GM18861 (cell line): ENCODE measurements at regions not wholly inside any gene's neighbourhood (a gene's known extent, or its start where the extent isn't known, plus 50 kb on each side); places are given as distances from the start of the nearest gene placed in this dataset.
A peak's percentile ranks its signal among the peaks of the same experiment; 100 is the strongest.

Experiments used
- ATAC-seq: cut with Tn5 transposase; IDR thresholded peaks from one replicate; pipeline ENCODE4 v1.9.1; 2021; ENCODE audit not compliant: unreplicated experiment

- no peak for ATAC-seq
These were observed 312.6 kb upstream of the LMCD1 start for GRCh38 chr3:8189051-8189450.

- ATAC-seq = no peak
These were observed 310.2 kb upstream of the LMCD1 start for GRCh38 chr3:8191406-8191805.

- ATAC-seq = no peak
These were observed 304.2 kb upstream of the LMCD1 start for GRCh38 chr3:8197384-8197783.

- ATAC-seq = no peak
These were observed 303.0 kb upstream of the LMCD1 start for GRCh38 chr3:8198605-8199004.

GRCh38 chr3:8200996-8201395, 300.6 kb upstream of the LMCD1 start:
- no peak for ATAC-seq

GRCh38 chr3:8201886-8202285, 299.7 kb upstream of the LMCD1 start:
- ATAC-seq = no peak

GRCh38 chr3:8204331-8204730, 297.3 kb upstream of the LMCD1 start:
- ATAC-seq = no peak

- no peak for ATAC-seq
These were observed 296.6 kb upstream of the LMCD1 start for GRCh38 chr3:8204853-8205650.

GRCh38 chr3:8205881-8206280, 295.7 kb upstream of the LMCD1 start:
- no peak for ATAC-seq

GRCh38 chr3:8206971-8207617, 294.5 kb upstream of the LMCD1 start:
- no peak for ATAC-seq

GRCh38 chr3:8210882-8211341, 290.7 kb upstream of the LMCD1 start:
- ATAC-seq = no peak

- no peak for ATAC-seq
These were observed 288.8 kb upstream of the LMCD1 start for GRCh38 chr3:8212794-8213193.

- ATAC-seq = no peak
These were observed 288.3 kb upstream of the LMCD1 start for GRCh38 chr3:8213286-8213685.

GRCh38 chr3:8215821-8216220, 285.8 kb upstream of the LMCD1 start:
- ATAC-seq = no peak

GRCh38 chr3:8218353-8218940, 283.2 kb upstream of the LMCD1 start:
- ATAC-seq = no peak

GRCh38 chr3:8220291-8220690, 281.3 kb upstream of the LMCD1 start:
- no peak for ATAC-seq

GRCh38 chr3:8223766-8224165, 277.9 kb upstream of the LMCD1 start:
- ATAC-seq = no peak

- ATAC-seq = no peak
These were observed 276.7 kb upstream of the LMCD1 start for GRCh38 chr3:8224941-8225340.

GRCh38 chr3:8233938-8234337, 267.7 kb upstream of the LMCD1 start:
- ATAC-seq = peak; percentile 57

GRCh38 chr3:8236264-8236663, 265.4 kb upstream of the LMCD1 start:
- ATAC-seq = no peak

- ATAC-seq = no peak
These were observed 263.7 kb upstream of the LMCD1 start for GRCh38 chr3:8237893-8238292.

- ATAC-seq = no peak
These were observed 263.2 kb upstream of the LMCD1 start for GRCh38 chr3:8238432-8238831.
